Thyroid gland (tissue), 4 donors: ENCODE measurements at regions not wholly inside any gene's neighbourhood (a gene's known extent, or its start where the extent isn't known, plus 50 kb on each side); places are given as distances from the start of the nearest gene placed in this dataset.

ENCODE experiments used
- DNase-seq, 2 donors: peaks; one replicate each; pipeline ENCODE4 v3.0.0-alpha.2; 2019
- H3K27ac ChIP-seq, 3 donors: fragments of 200-600 bp; sonication (generic); 1 replicate in 2 of 3; 2 replicates in 1 of 3; pipeline ENCODE4 v1.5.1; 2016 to 2019; ENCODE audit warnings: mild to moderate bottlenecking in 1 of 3, moderate library complexity in 1 of 3
- H3K27me3 ChIP-seq: fragments of 200-600 bp; sonication (generic); one replicate; pipeline ENCODE4 v1.5.1; 2019
- H3K36me3 ChIP-seq, 2 donors: fragments of 200-600 bp; sonication (generic); one replicate each; pipeline ENCODE4 v1.5.1; 2016 to 2019
- H3K4me1 ChIP-seq, 2 donors: fragments of 200-600 bp; sonication (generic); one replicate each; pipeline ENCODE4 v1.5.1; 2017 to 2019
- H3K4me3 ChIP-seq, 3 donors: fragments of 200-600 bp; sonication (generic); replicated peaks in 1 of 3; 1 replicate in 2 of 3; 2 replicates in 1 of 3; pipeline ENCODE4 v1.5.1; 2016; ENCODE audit warnings: mild to moderate bottlenecking in 1 of 3
- H3K9me3 ChIP-seq: fragments of 200-600 bp; sonication (generic); one replicate; pipeline ENCODE4 v1.5.1; 2017
- CTCF ChIP-seq, 6 experiments: fragments of 200-600 bp in 3 of 6; fragments of 450-650 bp in 3 of 6; sonication (generic) in 3 of 6; IDR thresholded peaks; one replicate each; pipeline ENCODE4 v1.5.1; 2016 to 2019; ENCODE audit warnings: antibody characterized with exemption in 6 of 6, mild to moderate bottlenecking in 2 of 6, inconsistent platforms in 1 of 6, moderate library complexity in 1 of 6
- POLR2A ChIP-seq, 2 donors: fragments of 450-650 bp; IDR thresholded peaks; one replicate each; pipeline ENCODE4 v1.6.1; 2017; ENCODE audit warnings: antibody characterized with exemption in 2 of 2, mild to moderate bottlenecking in 2 of 2, moderate library complexity in 1 of 2
- WGBS, 2 donors: methylation state at CpG; one replicate each; pipeline ENCODE4 v1.1.5; 2017; 5-methylcytosine and 5-hydroxymethylcytosine counted together
- intact Hi-C: fragments of 100-400 bp; cut with DNase I; formaldehyde crosslinking; loops from one replicate; pipeline ENCODE4 v1.15.1; 2023

- no peaks in the 10 kb centered on the region for H3K27me3 ChIP-seq
- intact Hi-C loops = no loop called here
- no peak for DNase-seq
- H3K36me3 ChIP-seq = no peaks in the 10 kb centered on the region
- 71 to 82% methylated on average over 3 of the region's 3 CpGs for WGBS, 2 donors
- H3K9me3 ChIP-seq = no peaks in the 10 kb centered on the region
- H3K27ac ChIP-seq = no peak overlapping the region
- no peaks in the 10 kb centered on the region for H3K4me1 ChIP-seq
- TF ChIP-seq POLR2A (IDR thresholded peaks at IDR 0.05) = no peak
- no peak for TF ChIP-seq CTCF (IDR thresholded peaks at IDR 0.05)
- H3K4me3 ChIP-seq = no peak overlapping the region
Observed at GRCh38 chr3:88912294-88912877, 195.0 kb upstream of the EPHA3 start.

DNA sequence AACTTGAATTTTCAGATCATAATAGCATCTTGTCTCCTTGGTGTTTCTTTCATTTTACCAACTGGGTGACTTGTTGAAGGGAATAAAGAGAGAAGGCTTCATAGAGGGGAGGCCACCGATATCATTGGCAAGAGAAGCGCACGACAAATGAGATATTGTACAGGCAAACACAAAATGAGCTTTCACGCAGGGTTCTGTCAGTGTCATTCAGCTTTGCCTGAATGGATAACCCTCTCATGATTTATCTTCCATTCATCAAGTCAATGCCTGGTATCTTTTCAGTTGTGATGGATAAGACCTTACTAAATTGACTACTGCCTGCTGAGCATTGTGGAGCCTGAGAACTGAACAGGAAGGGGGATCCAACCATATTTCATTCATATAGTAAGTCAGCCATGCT, 188.6 kb upstream of the EPHA3 start:
- Histone ChIP-seq H3K27me3 (no peaks in the 10 kb centered on the region), H3K4me3 (no peak overlapping the region), H3K27ac (no peak overlapping the region), H3K4me1 (no peaks in the 10 kb centered on the region), H3K36me3 (no peaks in the 10 kb centered on the region), H3K9me3 (no peaks in the 10 kb centered on the region)
- WGBS, 2 donors = 94 to 96% methylated on average over 4 of the region's 4 CpGs
- intact Hi-C loops = no loop called here
- no peak for DNase-seq
- TF ChIP-seq POLR2A (IDR thresholded peaks at IDR 0.05) = no peak
- no peak for TF ChIP-seq CTCF (IDR thresholded peaks at IDR 0.05)

GRCh38 chr3:88921986-88922385, 185.4 kb upstream of the EPHA3 start:
- no peak for TF ChIP-seq CTCF (IDR thresholded peaks at IDR 0.05)
- no peak for TF ChIP-seq POLR2A (IDR thresholded peaks at IDR 0.05)
- Histone ChIP-seq H3K9me3 (no peaks in the 10 kb centered on the region), H3K36me3 (no peaks in the 10 kb centered on the region), H3K27me3 (no peaks in the 10 kb centered on the region), H3K27ac (no peak overlapping the region), H3K4me3 (no peak overlapping the region), H3K4me1 (no peaks in the 10 kb centered on the region)
- DNase-seq = no peak
- WGBS, 2 donors = 72 to 82% methylated on average over 2 of the region's 2 CpGs
- intact Hi-C loops = no loop called here

- H3K4me1 ChIP-seq = no peaks in the 10 kb centered on the region
- no peaks in the 10 kb centered on the region for H3K9me3 ChIP-seq
- TF ChIP-seq POLR2A (IDR thresholded peaks at IDR 0.05) (no peak), CTCF (IDR thresholded peaks at IDR 0.05) (no peak)
- DNase-seq = no peak
- intact Hi-C loops = no loop called here
- H3K27ac ChIP-seq = no peak overlapping the region
- no peak overlapping the region for H3K4me3 ChIP-seq
- H3K36me3 ChIP-seq = no peaks in the 10 kb centered on the region
- no peaks in the 10 kb centered on the region for H3K27me3 ChIP-seq
Observed at GRCh38 chr3:88926221-88926620, 181.2 kb upstream of the EPHA3 start.

DNA sequence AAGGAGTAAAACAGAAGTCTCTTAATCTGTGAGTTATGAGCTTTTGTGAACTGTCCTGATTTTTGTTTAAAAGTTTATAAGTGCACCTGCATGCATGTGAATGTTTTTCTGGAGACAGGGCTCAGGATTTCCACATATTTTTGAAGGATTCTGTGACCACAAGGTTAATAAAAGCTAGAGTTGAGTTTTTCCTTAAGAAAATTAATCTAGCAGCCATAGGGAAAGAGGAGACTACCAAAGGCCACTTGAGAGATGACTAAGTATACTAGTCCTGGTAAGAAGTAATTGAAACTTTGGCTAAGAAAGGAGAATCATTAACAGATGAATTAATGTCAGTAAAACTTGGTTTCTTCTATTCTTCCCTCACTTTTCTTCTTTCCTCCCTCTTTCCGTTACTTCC, 176.8 kb upstream of the EPHA3 start:
- no peaks in the 10 kb centered on the region for H3K27me3 ChIP-seq
- no peaks in the 10 kb centered on the region for H3K9me3 ChIP-seq
- no peaks in the 10 kb centered on the region for H3K36me3 ChIP-seq
- intact Hi-C loops = no loop called here
- no peak overlapping the region for H3K4me3 ChIP-seq
- no peaks in the 10 kb centered on the region for H3K4me1 ChIP-seq
- no peak for TF ChIP-seq POLR2A (IDR thresholded peaks at IDR 0.05)
- no peak for TF ChIP-seq CTCF (IDR thresholded peaks at IDR 0.05)
- no peak for DNase-seq
- 82 to 87% methylated on average over 1 of the region's 1 CpG for WGBS, 2 donors
- H3K27ac ChIP-seq = no peak overlapping the region
